A549 (cell line): ENCODE measurements at regions not wholly inside any gene's neighbourhood (a gene's known extent, or its start where the extent isn't known, plus 50 kb on each side); places are given as distances from the start of the nearest gene placed in this dataset.

Experiments
- CEBPB ChIP-seq, 2 experiments: fragments of >200 bp in 1 of 2; sonication (Bioruptor Twin) in 1 of 2; formaldehyde crosslinking in 1 of 2; IDR thresholded peaks; 2 replicates each; pipeline ENCODE4 v1.6.1; 2012 to 2016
- CTCF ChIP-seq: fragments of >200 bp; sonication (Bioruptor Twin); formaldehyde crosslinking; IDR thresholded peaks from 3 replicates; pipeline ENCODE4 v1.5.1; 2016
- E2F6 ChIP-seq: IDR thresholded peaks from 2 replicates; pipeline ENCODE4 v1.6.1; 2012; ENCODE audit warnings: low read depth, borderline replicate concordance
- EHMT2 ChIP-seq: fragments of 200-600 bp; sonication (generic); IDR thresholded peaks from 2 replicates; pipeline ENCODE4 v1.6.1; 2016; ENCODE audit warnings: antibody characterized with exemption, low read depth, mild to moderate bottlenecking, moderate library complexity
- EP300 ChIP-seq, 2 experiments: fragments of >200 bp; sonication (Bioruptor Twin); formaldehyde crosslinking; IDR thresholded peaks; 2 replicates in 1 of 2; 3 replicates in 1 of 2; pipeline ENCODE4 v1.6.1; 2016 to 2017
- HMGXB4 ChIP-seq: fragments of 250-450 bp; sonication (Bioruptor Pico); IDR thresholded peaks from 2 replicates; pipeline ENCODE4 v1.5.0; 2021; ENCODE audit warnings: mild to moderate bottlenecking, moderate library complexity, borderline replicate concordance
- MAZ ChIP-seq: fragments of 150-350 bp; IDR thresholded peaks from 2 replicates; pipeline ENCODE4 v1.6.1; 2014; ENCODE audit warnings: antibody characterized with exemption, low read depth, low read length, borderline replicate concordance
- POLR2A ChIP-seq: IDR thresholded peaks from 2 replicates; pipeline ENCODE4 v1.6.1; 2012; ENCODE audit warnings: mild to moderate bottlenecking, low read length
- SMC3 ChIP-seq: fragments of >200 bp; sonication (Bioruptor Twin); formaldehyde crosslinking; IDR thresholded peaks from 3 replicates; pipeline ENCODE4 v1.6.1; 2018; ENCODE audit warnings: inconsistent platforms
- SREBF2 ChIP-seq: fragments of 450-650 bp; IDR thresholded peaks from 2 replicates; pipeline ENCODE4 v1.6.1; 2014; ENCODE audit warnings: mild to moderate bottlenecking, moderate library complexity
- TF ChIP-seq, protein P1 (sequence below): IDR thresholded peaks from 2 replicates; pipeline ENCODE4 v1.6.1; 2012
- TF ChIP-seq, protein P2 (sequence below): fragments of 150-350 bp; IDR thresholded peaks from 2 replicates; pipeline ENCODE4 v1.6.1; 2014; ENCODE audit warnings: low read depth, mild to moderate bottlenecking, low read length

- TF ChIP-seq POLR2A = no peak
- no peak for TF ChIP-seq CTCF
- no peak for TF ChIP-seq SMC3
- TF ChIP-seq E2F6 = no peak
- TF ChIP-seq EHMT2 = no peak
- TF ChIP-seq SREBF2 = no peak
- TF ChIP-seq, protein P1, sequence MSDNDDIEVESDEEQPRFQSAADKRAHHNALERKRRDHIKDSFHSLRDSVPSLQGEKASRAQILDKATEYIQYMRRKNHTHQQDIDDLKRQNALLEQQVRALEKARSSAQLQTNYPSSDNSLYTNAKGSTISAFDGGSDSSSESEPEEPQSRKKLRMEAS = no peak
- TF ChIP-seq CEBPB (IDR thresholded peaks at IDR 0.05) = no peak
- TF ChIP-seq HMGXB4 (CRISPR knock-in tag) = no peak
- no peak for TF ChIP-seq EP300 (IDR thresholded peaks at IDR 0.05)
- TF ChIP-seq, protein P2, sequence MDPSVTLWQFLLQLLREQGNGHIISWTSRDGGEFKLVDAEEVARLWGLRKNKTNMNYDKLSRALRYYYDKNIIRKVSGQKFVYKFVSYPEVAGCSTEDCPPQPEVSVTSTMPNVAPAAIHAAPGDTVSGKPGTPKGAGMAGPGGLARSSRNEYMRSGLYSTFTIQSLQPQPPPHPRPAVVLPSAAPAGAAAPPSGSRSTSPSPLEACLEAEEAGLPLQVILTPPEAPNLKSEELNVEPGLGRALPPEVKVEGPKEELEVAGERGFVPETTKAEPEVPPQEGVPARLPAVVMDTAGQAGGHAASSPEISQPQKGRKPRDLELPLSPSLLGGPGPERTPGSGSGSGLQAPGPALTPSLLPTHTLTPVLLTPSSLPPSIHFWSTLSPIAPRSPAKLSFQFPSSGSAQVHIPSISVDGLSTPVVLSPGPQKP = no peak
- TF ChIP-seq MAZ = no peak
Observed at GRCh38 chr21:32844653-32845436, 73.3 kb upstream of the PAXBP1 start.
